Mesenchymal stem cell (in vitro differentiated cells and primary cell): ENCODE measurements at regions not wholly inside any gene's neighbourhood (a gene's known extent, or its start where the extent isn't known, plus 50 kb on each side); places are given as distances from the start of the nearest gene placed in this dataset.

ENCODE experiments used
- DNase-seq: peaks from one replicate; pipeline ENCODE4 v3.0.0-alpha.2; 2013
- H2AFZ ChIP-seq: one replicate; pipeline ENCODE4 v1.6.1; 2013; ENCODE audit warnings: low read depth, mild to moderate bottlenecking, control low read depth, inconsistent platforms, low read length, moderate library complexity
- H2AK5ac ChIP-seq: 2 replicates; pipeline ENCODE4 v1.6.1; 2013; ENCODE audit warnings: low read length, moderate library complexity, mild to moderate bottlenecking, inconsistent platforms; ENCODE audit not compliant: severe bottlenecking
- H2BK120ac ChIP-seq: one replicate; pipeline ENCODE4 v1.6.1; 2013; ENCODE audit warnings: low read depth, mild to moderate bottlenecking, inconsistent platforms, low read length, moderate library complexity
- H2BK12ac ChIP-seq, 2 experiments: one replicate each; pipeline ENCODE4 v1.6.1; 2013; ENCODE audit warnings: inconsistent platforms in 2 of 2, low read length in 2 of 2, mild to moderate bottlenecking in 2 of 2, moderate library complexity in 2 of 2, control low read depth in 1 of 2
- H2BK15ac ChIP-seq: one replicate; pipeline ENCODE4 v1.6.1; 2013; ENCODE audit warnings: mild to moderate bottlenecking, low read depth, inconsistent platforms; ENCODE audit not compliant: poor library complexity, severe bottlenecking
- H2BK5ac ChIP-seq: 2 replicates; pipeline ENCODE4 v1.6.1; 2013; ENCODE audit warnings: low read depth, mild to moderate bottlenecking, low read length, control low read depth, inconsistent platforms; ENCODE audit not compliant: poor library complexity, severe bottlenecking
- H3K14ac ChIP-seq, 2 experiments: one replicate each; pipeline ENCODE4 v1.6.1; 2013; ENCODE audit warnings: inconsistent platforms in 2 of 2, low read length in 2 of 2, control low read depth in 1 of 2, mild to moderate bottlenecking in 1 of 2, moderate library complexity in 1 of 2
- H3K18ac ChIP-seq, 2 experiments: one replicate each; pipeline ENCODE4 v1.6.1; 2013; ENCODE audit warnings: inconsistent platforms in 2 of 2, low read length in 2 of 2, control low read depth in 1 of 2, low read depth in 1 of 2, mild to moderate bottlenecking in 1 of 2
- H3K23ac ChIP-seq, 2 experiments: one replicate each; pipeline ENCODE4 v1.6.1; 2013; ENCODE audit warnings: inconsistent platforms in 2 of 2, low read length in 2 of 2, mild to moderate bottlenecking in 2 of 2, moderate library complexity in 2 of 2, control low read depth in 1 of 2
- H3K27ac ChIP-seq: 2 replicates; pipeline ENCODE4 v1.5.1; 2013; ENCODE audit warnings: mild to moderate bottlenecking, moderate library complexity, low read length, control low read depth, inconsistent platforms; ENCODE audit not compliant: poor library complexity, severe bottlenecking
- H3K27me3 ChIP-seq, 2 experiments: 2 replicates each; pipeline versions ENCODE4 v1.6.1 to v1.7.0; 2013; ENCODE audit warnings: low read length in 2 of 2, mild to moderate bottlenecking in 2 of 2, moderate library complexity in 2 of 2, control low read depth in 1 of 2, inconsistent platforms in 1 of 2; ENCODE audit not compliant: control insufficient read depth in 1 of 2, insufficient read depth in 1 of 2
- H3K36me3 ChIP-seq, 2 experiments: 2 replicates each; pipeline versions ENCODE4 v1.6.1 to v1.7.0; 2013; ENCODE audit warnings: low read length in 2 of 2, control low read depth in 1 of 2, inconsistent platforms in 1 of 2, low read depth in 1 of 2, mild to moderate bottlenecking in 1 of 2; ENCODE audit not compliant: insufficient read depth in 2 of 2, control insufficient read depth in 1 of 2
- H3K4ac ChIP-seq, 2 experiments: one replicate each; pipeline ENCODE4 v1.6.1; 2013; ENCODE audit warnings: inconsistent platforms in 2 of 2, low read length in 2 of 2, mild to moderate bottlenecking in 2 of 2, moderate library complexity in 2 of 2, control low read depth in 1 of 2, low read depth in 1 of 2
- H3K4me1 ChIP-seq: 2 replicates; pipeline ENCODE4 v1.6.1; 2013; ENCODE audit warnings: low read depth, low read length, control low read depth; ENCODE audit not compliant: control insufficient read depth, insufficient read depth
- H3K4me2 ChIP-seq: 2 replicates; pipeline ENCODE4 v1.6.1; 2013; ENCODE audit warnings: low read length, mild to moderate bottlenecking, inconsistent platforms; ENCODE audit not compliant: poor library complexity, severe bottlenecking
- H3K4me3 ChIP-seq, 2 experiments: 2 replicates each; pipeline versions ENCODE4 v1.5.1 to v1.7.0; 2013; ENCODE audit warnings: low read length in 2 of 2, mild to moderate bottlenecking in 2 of 2, control low read depth in 1 of 2, low read depth in 1 of 2; ENCODE audit not compliant: insufficient read depth in 1 of 2
- H3K79me1 ChIP-seq: replicated peaks from 2 replicates; pipeline ENCODE4 v1.6.1; 2013; ENCODE audit warnings: mild to moderate bottlenecking, control low read depth, low read length, inconsistent platforms; ENCODE audit not compliant: poor library complexity, severe bottlenecking
- H3K9ac ChIP-seq: 2 replicates; pipeline ENCODE4 v1.7.0; 2013; ENCODE audit warnings: mild to moderate bottlenecking, low read length, moderate library complexity
- H3K9me3 ChIP-seq: 2 replicates; pipeline ENCODE4 v1.7.0; 2013; ENCODE audit warnings: mild to moderate bottlenecking, low read length; ENCODE audit not compliant: control insufficient read depth
- H4K8ac ChIP-seq: one replicate; pipeline ENCODE4 v1.6.1; 2013; ENCODE audit warnings: inconsistent platforms, mild to moderate bottlenecking, low read length, moderate library complexity
- H4K91ac ChIP-seq: one replicate; pipeline ENCODE4 v1.6.1; 2013; ENCODE audit warnings: mild to moderate bottlenecking, low read length, inconsistent platforms
- WGBS: methylation state at CpG from one replicate; pipeline ENCODE4 v1.1.7; 2013; ENCODE audit warnings: mixed read lengths; 5-methylcytosine and 5-hydroxymethylcytosine counted together

GRCh38 chr2:42113452-42113851 lies 55.7 kb upstream of the EML4 start:
- Histone ChIP-seq H3K9me3 (no peaks in the 10 kb centered on the region), H3K4me2 (no peak overlapping the region), H2BK5ac (no peak overlapping the region), H3K14ac (no peak overlapping the region), H2AFZ (no peak overlapping the region), H3K36me3 (no peaks in the 10 kb centered on the region), H3K23ac (no peak overlapping the region), H3K4me1 (peaks cover 4% of the 10 kb centered on the region), H3K4me3 (no peak overlapping the region), H2BK120ac (no peak overlapping the region), H2AK5ac (no peak overlapping the region), H3K27ac (no peak overlapping the region), H4K8ac (no peak overlapping the region), H3K9ac (no peak overlapping the region), H3K27me3 (no peaks in the 10 kb centered on the region), H2BK15ac (no peak overlapping the region), H3K79me1 (no peaks in the 10 kb centered on the region), H4K91ac (no peak overlapping the region), H3K18ac (no peak overlapping the region), H2BK12ac (no peak overlapping the region), H3K4ac (no peak overlapping the region)
- 89% methylated on average over 5 of the region's 6 CpGs for WGBS
- no peak for DNase-seq

- Histone ChIP-seq H3K4ac (no peak overlapping the region), H3K36me3 (no peaks in the 10 kb centered on the region), H3K27ac (no peak overlapping the region), H3K79me1 (no peaks in the 10 kb centered on the region), H3K4me1 (peaks cover 4% of the 10 kb centered on the region), H3K4me3 (no peak overlapping the region), H3K23ac (no peak overlapping the region), H2BK5ac (no peak overlapping the region), H2AK5ac (no peak overlapping the region), H3K18ac (no peak overlapping the region), H2AFZ (no peak overlapping the region), H3K4me2 (no peak overlapping the region), H2BK12ac (no peak overlapping the region), H3K9me3 (no peaks in the 10 kb centered on the region), H2BK15ac (no peak overlapping the region), H3K9ac (no peak overlapping the region), H4K91ac (no peak overlapping the region), H3K27me3 (no peaks in the 10 kb centered on the region), H2BK120ac (no peak overlapping the region), H3K14ac (no peak overlapping the region), H4K8ac (no peak overlapping the region)
- 94% methylated on average over 5 of the region's 5 CpGs for WGBS
- DNase-seq, result no peak
These were observed 55.1 kb upstream of the EML4 start for GRCh38 chr2:42114091-42114490.

- H3K79me1 ChIP-seq, result no peaks in the 10 kb centered on the region
- peaks cover 4% of the 10 kb centered on the region for H3K4me1 ChIP-seq
- no peak overlapping the region for H3K23ac ChIP-seq
- no peak overlapping the region for H2BK5ac ChIP-seq
- no peak overlapping the region for H3K18ac ChIP-seq
- H3K14ac ChIP-seq, result no peak overlapping the region
- H3K27ac ChIP-seq, result no peak overlapping the region
- H2BK120ac ChIP-seq, result no peak overlapping the region
- no peak overlapping the region for H3K4me2 ChIP-seq
- H3K9ac ChIP-seq, result no peak overlapping the region
- H4K91ac ChIP-seq, result no peak overlapping the region
- WGBS, result 95% methylated on average over 3 of the region's 4 CpGs
- no peak overlapping the region for H2BK15ac ChIP-seq
- DNase-seq, result no peak
- no peak overlapping the region for H3K4ac ChIP-seq
- H2AFZ ChIP-seq, result no peak overlapping the region
- H3K27me3 ChIP-seq, result no peaks in the 10 kb centered on the region
- no peaks in the 10 kb centered on the region for H3K9me3 ChIP-seq
- no peak overlapping the region for H4K8ac ChIP-seq
- no peak overlapping the region for H2AK5ac ChIP-seq
- no peaks in the 10 kb centered on the region for H3K36me3 ChIP-seq
- no peak overlapping the region for H2BK12ac ChIP-seq
- H3K4me3 ChIP-seq, result no peak overlapping the region
These were observed 53.6 kb upstream of the EML4 start for GRCh38 chr2:42115588-42115987.

DNA sequence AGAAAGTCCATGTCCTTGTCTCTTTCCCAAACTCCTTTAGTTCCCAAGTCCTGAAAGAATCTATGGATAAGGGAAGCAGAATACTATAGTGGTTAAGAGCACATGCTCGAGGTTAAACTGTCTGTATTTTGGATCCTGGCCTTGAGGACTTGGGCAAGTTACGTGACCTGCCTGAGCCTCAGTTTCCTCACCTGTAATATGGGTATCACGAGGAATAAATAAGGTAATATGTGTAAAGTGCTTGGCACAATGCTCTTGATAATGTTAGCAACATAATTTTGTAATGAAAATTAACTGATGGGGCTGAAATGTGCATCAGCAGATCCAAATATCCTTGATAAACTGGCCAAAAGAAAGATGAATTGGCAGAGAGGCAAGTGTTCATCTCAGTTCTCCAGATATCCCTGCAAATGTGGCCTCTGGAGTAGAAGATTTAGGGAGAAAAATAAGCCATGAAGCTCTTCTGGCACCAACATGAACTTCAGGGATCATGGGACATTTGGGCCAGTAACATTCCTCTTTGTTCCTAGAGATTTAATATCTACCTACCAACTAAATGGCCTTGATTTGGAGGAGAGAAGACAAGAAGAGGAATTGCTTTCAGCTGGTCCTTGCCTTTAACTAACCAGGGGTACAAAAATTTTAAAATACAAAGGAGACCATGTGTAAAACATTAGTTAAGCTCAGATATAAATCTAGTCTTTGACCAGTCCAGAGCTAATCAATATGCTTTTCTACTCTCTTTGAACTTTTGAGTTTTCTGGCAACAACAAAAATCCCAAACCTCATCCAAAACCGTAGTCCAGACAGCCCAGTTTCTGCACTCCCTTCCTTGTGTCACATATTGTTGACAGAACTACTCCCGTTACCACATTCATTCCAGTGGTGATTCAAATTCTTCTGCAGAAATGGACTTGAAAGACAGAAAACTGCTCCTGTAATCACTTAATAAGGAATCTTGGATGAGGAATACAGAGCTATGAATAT lies 52.7 kb upstream of the EML4 start:
- H2BK120ac ChIP-seq, result no peak overlapping the region
- H2AFZ ChIP-seq, result no peak overlapping the region
- no peak overlapping the region for H3K18ac ChIP-seq
- no peak overlapping the region for H3K27ac ChIP-seq
- no peak overlapping the region for H3K4me2 ChIP-seq
- H2BK12ac ChIP-seq, result no peak overlapping the region
- DNase-seq, result peak; percentile 38
- H3K23ac ChIP-seq, result no peak overlapping the region
- H3K36me3 ChIP-seq, result no peaks in the 10 kb centered on the region
- no peaks in the 10 kb centered on the region for H3K27me3 ChIP-seq
- 78% methylated on average over 5 of the region's 5 CpGs for WGBS
- H2AK5ac ChIP-seq, result peak overlapping the region; percentile 66
- no peak overlapping the region for H2BK5ac ChIP-seq
- no peak overlapping the region for H2BK15ac ChIP-seq
- H3K79me1 ChIP-seq, result no peaks in the 10 kb centered on the region
- no peaks in the 10 kb centered on the region for H3K9me3 ChIP-seq
- H3K4me1 ChIP-seq, result peaks cover 2% of the 10 kb centered on the region
- H4K8ac ChIP-seq, result no peak overlapping the region
- H3K9ac ChIP-seq, result no peak overlapping the region
- no peak overlapping the region for H3K4ac ChIP-seq
- no peak overlapping the region for H4K91ac ChIP-seq
- H3K14ac ChIP-seq, result no peak overlapping the region
- no peak overlapping the region for H3K4me3 ChIP-seq
